ENCODE measurements at regions not wholly inside any gene's neighbourhood (a gene's known extent, or its start where the extent isn't known, plus 50 kb on each side); places are given as distances from the start of the nearest gene placed in this dataset.

DNA sequence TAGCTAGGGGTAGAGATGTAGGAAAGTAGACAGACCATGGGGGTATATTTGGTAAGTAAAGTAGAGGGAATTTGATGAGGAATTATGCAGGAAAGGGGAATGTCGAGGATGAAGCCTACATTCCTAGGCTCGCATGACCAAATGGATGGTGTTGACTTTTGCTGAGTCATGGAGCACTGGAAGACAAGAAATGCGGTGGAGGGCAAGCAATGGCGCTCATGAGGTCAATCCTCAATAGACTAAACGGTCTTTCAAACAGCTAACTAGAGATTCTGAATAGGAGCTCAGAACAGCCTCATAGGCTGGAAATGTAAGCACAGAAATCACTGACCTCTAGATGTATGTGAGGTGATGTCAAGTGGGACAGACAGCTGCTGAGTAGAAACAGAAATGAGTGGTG is 50.7 kb upstream of the FST start:
- TF ChIP-seq, protein P1, sequence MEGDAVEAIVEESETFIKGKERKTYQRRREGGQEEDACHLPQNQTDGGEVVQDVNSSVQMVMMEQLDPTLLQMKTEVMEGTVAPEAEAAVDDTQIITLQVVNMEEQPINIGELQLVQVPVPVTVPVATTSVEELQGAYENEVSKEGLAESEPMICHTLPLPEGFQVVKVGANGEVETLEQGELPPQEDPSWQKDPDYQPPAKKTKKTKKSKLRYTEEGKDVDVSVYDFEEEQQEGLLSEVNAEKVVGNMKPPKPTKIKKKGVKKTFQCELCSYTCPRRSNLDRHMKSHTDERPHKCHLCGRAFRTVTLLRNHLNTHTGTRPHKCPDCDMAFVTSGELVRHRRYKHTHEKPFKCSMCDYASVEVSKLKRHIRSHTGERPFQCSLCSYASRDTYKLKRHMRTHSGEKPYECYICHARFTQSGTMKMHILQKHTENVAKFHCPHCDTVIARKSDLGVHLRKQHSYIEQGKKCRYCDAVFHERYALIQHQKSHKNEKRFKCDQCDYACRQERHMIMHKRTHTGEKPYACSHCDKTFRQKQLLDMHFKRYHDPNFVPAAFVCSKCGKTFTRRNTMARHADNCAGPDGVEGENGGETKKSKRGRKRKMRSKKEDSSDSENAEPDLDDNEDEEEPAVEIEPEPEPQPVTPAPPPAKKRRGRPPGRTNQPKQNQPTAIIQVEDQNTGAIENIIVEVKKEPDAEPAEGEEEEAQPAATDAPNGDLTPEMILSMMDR (IDR thresholded peaks at IDR 0.05): no peak
- TF ChIP-seq EZH2 (IDR thresholded peaks at IDR 0.05; ENCODE audit: borderline replicate concordance, insufficient read depth, low read depth, low read length, poor library complexity, severe bottlenecking): no peak

All from B cell (primary cell).